HPDE6-E6E7 (cell line): ENCODE measurements at regions not wholly inside any gene's neighbourhood (a gene's known extent, or its start where the extent isn't known, plus 50 kb on each side); places are given as distances from the start of the nearest gene placed in this dataset.

Experiments
- DNase-seq: peaks from one replicate; pipeline ENCODE4 v3.0.0; 2011; ENCODE audit warnings: missing footprints; ENCODE audit errors: extremely low spot score

GRCh38 chr1:232477728-232478127, 152.2 kb downstream of the SIPA1L2 start:
- peak; percentile 25 for DNase-seq

DNA sequence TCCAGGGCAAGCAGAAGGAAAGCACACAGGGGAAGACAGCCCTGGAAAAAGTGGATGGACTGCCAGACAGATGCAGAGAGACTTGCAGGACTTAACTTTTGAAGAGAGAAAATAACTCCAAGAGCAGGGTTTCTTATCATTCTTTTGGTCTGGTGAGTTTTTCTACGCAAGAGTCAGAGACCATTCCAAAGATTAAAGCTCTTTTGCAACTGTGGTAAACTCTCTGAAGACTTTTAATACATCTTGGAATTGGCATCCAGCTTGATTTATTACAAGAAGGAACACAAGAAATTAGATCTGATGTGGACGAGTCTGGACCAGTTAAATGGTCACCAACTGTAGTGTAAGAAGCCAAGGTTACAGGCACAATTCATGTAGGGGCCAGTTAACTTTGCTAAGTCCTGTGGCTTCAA, 153.4 kb downstream of the SIPA1L2 start:
- DNase-seq, result no peak

DNA sequence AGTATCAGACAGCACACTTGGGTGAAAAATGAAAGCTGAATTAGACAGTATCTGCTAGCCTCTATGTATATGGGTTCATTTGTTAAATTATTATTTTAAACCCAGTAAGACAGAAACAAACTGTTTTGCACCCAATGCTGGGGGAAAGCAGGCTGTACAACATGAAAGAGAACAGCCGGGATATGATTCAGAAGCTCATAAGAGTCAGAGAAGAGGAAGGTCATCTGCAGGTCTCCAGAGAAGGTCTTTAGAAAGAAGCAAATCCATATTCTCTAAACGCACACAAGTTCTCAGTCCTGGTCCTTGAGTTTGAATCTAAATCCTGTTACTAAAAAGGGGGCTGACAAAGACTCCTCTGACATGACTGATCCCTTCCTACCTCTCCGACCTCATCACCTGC, 155.1 kb downstream of the SIPA1L2 start:
- DNase-seq, result no peak

DNA sequence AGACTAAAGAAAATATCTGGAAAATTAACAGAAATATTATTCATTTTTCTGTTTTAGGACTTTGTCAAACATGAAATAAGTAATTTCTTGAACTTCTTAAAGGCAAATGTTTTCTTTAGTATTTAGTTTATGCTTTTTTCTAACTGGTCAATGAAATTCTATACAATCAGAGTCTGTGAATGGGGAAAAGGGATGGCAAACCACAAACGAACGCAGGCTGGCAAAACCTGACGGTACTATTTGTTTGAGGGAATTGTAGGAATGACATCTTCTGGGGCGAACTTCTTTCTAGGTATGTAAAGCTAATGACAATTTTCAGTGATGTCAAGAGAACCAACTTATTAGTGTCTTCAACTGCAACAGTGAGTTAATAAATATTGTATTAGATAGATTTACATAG, 156.0 kb downstream of the SIPA1L2 start:
- no peak for DNase-seq

GRCh38 chr1:232473324-232473723, 156.6 kb downstream of the SIPA1L2 start:
- no peak for DNase-seq

GRCh38 chr1:232472485-232473041, 157.4 kb downstream of the SIPA1L2 start:
- no peak for DNase-seq

DNA sequence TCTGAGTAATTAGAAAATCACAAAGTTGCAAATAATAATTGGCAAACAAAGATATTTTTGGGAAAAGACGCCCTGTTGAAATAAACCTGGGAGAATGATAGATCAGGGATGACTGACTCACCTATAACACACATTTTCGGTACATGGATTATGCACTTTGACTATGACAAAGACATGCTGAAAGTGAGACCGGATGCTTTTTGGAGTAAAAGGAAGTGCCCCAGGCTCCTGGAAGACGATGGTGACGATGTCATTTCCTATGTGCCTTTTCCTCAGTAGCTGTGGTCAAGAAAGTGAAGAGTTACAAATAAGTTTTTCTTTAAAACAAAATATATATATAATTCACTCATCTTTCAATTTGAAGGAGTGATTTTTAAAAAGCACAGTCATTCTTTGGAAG, 158.7 kb downstream of the SIPA1L2 start:
- no peak for DNase-seq

- no peak for DNase-seq
Observed at GRCh38 chr1:232470711-232471110, 159.2 kb downstream of the SIPA1L2 start.

DNA sequence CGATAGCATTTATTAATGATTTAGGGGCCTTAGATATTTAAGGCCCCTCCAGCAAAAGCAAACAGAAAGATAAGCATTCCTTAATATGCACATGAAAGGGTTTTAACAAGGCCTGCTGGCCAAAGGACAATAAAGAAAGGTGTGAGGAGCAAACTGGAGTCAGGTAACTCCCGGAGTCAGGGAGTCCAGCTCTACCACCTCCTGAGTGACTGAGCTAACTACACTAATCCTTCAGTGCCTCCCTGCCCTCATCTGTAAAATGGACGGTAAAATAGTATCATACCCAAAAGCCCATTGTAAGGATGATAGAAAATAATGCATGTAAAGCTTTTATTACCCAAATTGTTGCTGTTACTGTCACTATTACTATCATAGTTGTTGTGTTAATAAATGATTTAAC, 161.7 kb downstream of the SIPA1L2 start:
- no peak for DNase-seq

- no peak for DNase-seq
Observed at GRCh38 chr1:232467073-232467760, 162.7 kb downstream of the SIPA1L2 start.

- DNase-seq, result no peak
Observed at GRCh38 chr1:232464325-232464724, 165.6 kb downstream of the SIPA1L2 start.

GRCh38 chr1:232463225-232463624, 166.7 kb downstream of the SIPA1L2 start:
- no peak for DNase-seq

GRCh38 chr1:232462213-232462612, 167.7 kb downstream of the SIPA1L2 start:
- no peak for DNase-seq

DNA sequence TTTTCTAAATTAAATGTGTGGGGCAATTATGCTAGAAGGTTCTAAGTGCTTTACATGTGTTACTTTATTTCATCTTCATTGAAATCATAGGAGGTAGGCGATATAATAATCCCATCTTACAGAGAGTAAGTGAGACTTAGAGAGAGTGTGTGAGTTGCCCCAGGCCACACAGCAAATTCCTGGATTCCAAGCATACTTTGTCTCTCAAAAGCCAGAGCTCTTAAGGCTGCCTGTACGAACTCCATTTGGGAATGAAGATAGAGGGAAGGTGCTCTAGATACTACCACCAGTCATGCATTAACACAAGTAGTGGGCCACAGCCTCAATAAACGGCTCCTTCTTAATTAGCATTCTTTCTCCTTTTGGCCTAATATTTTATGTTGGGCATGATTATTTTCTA, 170.1 kb downstream of the SIPA1L2 start:
- DNase-seq, result no peak

DNA sequence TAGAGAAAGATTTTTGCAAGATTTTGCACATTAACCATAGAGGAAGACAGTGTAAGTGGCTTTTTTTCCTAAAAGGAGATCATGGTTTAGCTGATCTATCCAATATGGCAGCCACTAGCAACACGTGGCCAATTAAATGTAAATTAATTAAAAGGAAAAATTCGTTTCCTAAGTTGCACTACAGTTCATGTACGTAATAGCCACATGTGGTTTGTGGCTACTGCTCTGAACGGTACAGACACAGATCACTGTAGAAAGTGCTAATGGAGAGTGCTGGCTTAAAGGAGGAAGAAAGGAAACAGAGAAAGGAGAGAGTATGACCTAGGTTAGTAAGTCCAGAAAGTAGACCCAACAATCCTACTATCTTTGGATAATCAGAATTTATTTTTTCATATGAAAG, 170.8 kb downstream of the SIPA1L2 start:
- no peak for DNase-seq

DNA sequence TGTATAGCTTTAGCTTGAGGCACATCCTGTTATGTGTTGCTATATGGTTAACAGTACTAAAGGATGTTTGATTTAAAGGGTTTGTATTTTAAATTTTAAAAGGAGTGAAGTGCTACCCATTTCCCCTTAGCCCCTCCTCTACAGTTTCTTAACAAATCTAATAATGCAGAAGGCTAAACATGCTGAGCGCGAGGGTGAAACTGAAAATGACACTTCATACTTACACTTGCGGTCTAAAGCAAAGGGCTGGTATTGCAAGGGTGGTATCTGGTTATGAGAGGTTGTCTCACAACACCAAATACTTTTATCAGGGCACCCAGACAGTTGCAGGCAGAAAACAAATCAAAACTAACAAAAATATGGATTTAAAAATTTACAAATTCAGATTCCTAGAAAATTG, 172.3 kb downstream of the SIPA1L2 start:
- no peak for DNase-seq

DNA sequence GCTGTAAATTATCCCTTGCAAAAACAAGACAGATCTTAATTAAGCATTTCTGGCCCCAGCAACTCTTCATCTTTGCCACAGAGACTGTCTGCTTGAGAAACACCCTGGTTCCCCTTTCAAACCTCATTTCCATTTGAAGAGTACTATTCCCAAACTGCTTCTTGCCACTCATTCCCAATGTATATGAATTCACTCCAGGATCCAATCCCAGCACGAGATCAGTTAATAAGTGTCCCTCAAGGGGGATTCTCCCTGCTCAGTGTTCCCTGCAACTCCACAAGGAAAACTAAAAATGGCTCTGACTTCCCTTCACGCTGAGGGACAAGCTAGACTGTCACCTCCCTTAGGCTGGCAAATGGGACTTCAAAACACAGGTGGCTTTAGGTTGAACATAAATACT, 173.2 kb downstream of the SIPA1L2 start:
- no peak for DNase-seq

GRCh38 chr1:232454227-232454886, 175.6 kb downstream of the SIPA1L2 start:
- no peak for DNase-seq

- DNase-seq, result no peak
Observed at GRCh38 chr1:232452736-232453440, 177.0 kb downstream of the SIPA1L2 start.

DNA sequence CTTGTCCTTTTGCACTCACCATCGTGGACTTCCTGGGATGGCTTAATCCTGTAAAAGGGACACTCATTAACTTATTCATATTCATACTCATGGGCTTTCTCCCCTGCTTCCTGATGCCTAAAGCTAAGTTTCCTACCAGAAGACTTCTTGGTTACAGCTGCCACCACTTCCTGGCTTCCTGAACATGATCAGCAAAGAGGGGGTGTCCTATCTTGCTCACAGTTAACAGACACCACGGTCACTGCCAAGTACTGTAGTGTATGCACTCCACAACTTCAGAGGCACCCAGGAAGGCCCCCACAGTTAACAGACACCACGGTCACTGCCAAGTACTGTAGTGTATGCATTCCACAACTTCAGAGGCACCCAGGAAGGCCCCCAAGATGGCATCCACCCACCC, 177.8 kb downstream of the SIPA1L2 start:
- DNase-seq, result no peak

DNA sequence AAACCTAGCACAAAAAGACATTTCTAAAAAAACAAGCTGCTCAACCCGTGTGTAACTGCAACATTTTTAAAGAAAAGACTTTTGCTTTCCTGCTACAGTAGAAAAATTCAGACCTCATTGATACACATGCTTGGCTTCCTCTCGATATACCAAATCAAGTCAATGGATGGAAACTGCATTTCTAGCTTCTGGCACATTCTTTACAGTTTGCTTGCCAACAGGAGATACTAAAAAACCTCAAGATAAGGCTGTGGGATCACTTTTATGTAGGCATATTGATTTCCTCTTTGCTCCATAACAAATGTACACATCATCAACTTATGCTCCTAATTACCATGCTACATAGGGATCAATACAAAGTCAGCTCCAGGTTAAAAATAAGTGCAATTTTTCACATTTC, 178.4 kb downstream of the SIPA1L2 start:
- no peak for DNase-seq

- DNase-seq, result no peak
Observed at GRCh38 chr1:232450615-232451014, 179.3 kb downstream of the SIPA1L2 start.

DNA sequence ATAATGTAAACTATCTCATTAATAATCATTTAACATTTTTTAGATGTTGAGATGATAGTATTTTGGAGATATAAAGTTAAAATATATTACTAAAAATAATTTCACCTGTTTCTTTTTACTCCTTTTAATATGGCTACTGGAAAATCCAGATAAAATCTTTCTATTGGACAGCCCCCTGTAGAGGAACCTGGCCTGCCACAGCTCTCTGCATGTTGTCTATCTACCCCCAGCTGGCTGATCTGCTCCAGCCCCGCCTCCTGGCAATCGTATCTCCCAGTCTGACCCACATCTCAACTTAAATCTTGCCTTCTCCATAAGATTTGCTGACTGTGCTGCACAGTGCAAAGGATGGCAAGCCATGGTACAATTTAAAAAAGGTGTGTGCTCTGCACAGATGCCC, 182.8 kb downstream of the SIPA1L2 start:
- DNase-seq, result no peak
